B cell (primary cell): ENCODE measurements at regions not wholly inside any gene's neighbourhood (a gene's known extent, or its start where the extent isn't known, plus 50 kb on each side); places are given as distances from the start of the nearest gene placed in this dataset.

Experiments used
- ATAC-seq: fragments of 200-7000 bp; cut with Tn5 transposase; one replicate; pipeline ENCODE4 v1.10.0; 2021; ENCODE audit warnings: low read depth, mild to moderate bottlenecking, moderate number of reproducible peaks, moderate library complexity
- CTCF ChIA-PET: fragments of 350-600 bp; sonication (Branson Sonifier 250); formaldehyde crosslinking; loops from one replicate; lab custom pipeline; 2021; ENCODE audit warnings: antibody characterized with exemption, inconsistent platforms; lab: Charles Lee
- POLR2A ChIA-PET: fragments of 350-600 bp; sonication (Branson Sonifier 250); formaldehyde crosslinking; loops from one replicate; lab custom pipeline; 2021; ENCODE audit warnings: antibody characterized with exemption; lab: Charles Lee
- DNase-seq: peaks from one replicate; pipeline ENCODE4 v3.0.0; 2013
- H2AFZ ChIP-seq: 2 replicates; pipeline ENCODE4 v1.6.1; 2012; ENCODE audit warnings: mild to moderate bottlenecking, low read depth, low read length; ENCODE audit not compliant: insufficient read depth, poor library complexity, severe bottlenecking
- H3K27ac ChIP-seq, 2 donors: 1 replicate in 1 of 2; 2 replicates in 1 of 2; pipeline ENCODE4 v1.5.1; 2012 to 2013; ENCODE audit warnings: low read length in 2 of 2, mild to moderate bottlenecking in 2 of 2, moderate library complexity in 1 of 2
- H3K27me3 ChIP-seq, 4 experiments: fragments of 200-600 bp in 1 of 4; sonication (generic) in 1 of 4; replicated peaks in 1 of 4; 1 replicate in 2 of 4; 2 replicates in 2 of 4; pipeline versions ENCODE4 v1.6.1 to v1.7.0; 2013 to 2016; ENCODE audit warnings: low read length in 3 of 4, mild to moderate bottlenecking in 2 of 4, mixed read lengths in 1 of 4, moderate library complexity in 1 of 4; ENCODE audit not compliant: insufficient read depth in 4 of 4, control insufficient read depth in 3 of 4; ENCODE audit errors: control extremely low read depth in 1 of 4
- H3K36me3 ChIP-seq, 2 experiments: replicated peaks in 1 of 2; 1 replicate in 1 of 2; 2 replicates in 1 of 2; pipeline versions ENCODE4 v1.6.1 to v1.7.1; 2013; ENCODE audit warnings: low read length in 1 of 2; ENCODE audit not compliant: insufficient read depth in 2 of 2, control insufficient read depth in 1 of 2; ENCODE audit errors: control extremely low read depth in 1 of 2, extremely low read depth in 1 of 2
- H3K4me1 ChIP-seq, 2 donors: fragments of 200-600 bp in 1 of 2; sonication (generic) in 1 of 2; 1 replicate in 1 of 2; 2 replicates in 1 of 2; pipeline versions ENCODE4 v1.5.1 to v1.6.1; 2013 to 2017; ENCODE audit warnings: low read length in 2 of 2; ENCODE audit not compliant: control insufficient read depth in 2 of 2, insufficient read depth in 2 of 2
- H3K4me2 ChIP-seq: replicated peaks from 2 replicates; pipeline ENCODE3; 2012; ENCODE audit warnings: mild to moderate bottlenecking, low read depth, low read length; ENCODE audit not compliant: poor library complexity, severe bottlenecking
- H3K4me3 ChIP-seq, 5 experiments: fragments of 200-600 bp in 1 of 5; sonication (generic) in 1 of 5; 1 replicate in 3 of 5; 2 replicates in 2 of 5; pipeline versions ENCODE4 v1.5.1 to v1.7.0; 2011 to 2016; ENCODE audit warnings: low read length in 4 of 5, mild to moderate bottlenecking in 4 of 5, low read depth in 2 of 5, control low read depth in 1 of 5, moderate library complexity in 1 of 5; ENCODE audit not compliant: insufficient read depth in 1 of 5; ENCODE audit errors: control extremely low read depth in 1 of 5, extremely low read depth in 1 of 5
- H3K79me2 ChIP-seq: fragments of 200-600 bp; sonication (generic); one replicate; pipeline ENCODE4 v1.6.0; 2016; ENCODE audit warnings: low read length; ENCODE audit not compliant: control insufficient read depth, insufficient read depth
- H3K9ac ChIP-seq: fragments of 200-600 bp; sonication (generic); 2 replicates; pipeline ENCODE4 v1.6.1; 2017; ENCODE audit warnings: mild to moderate bottlenecking, low read length, moderate library complexity
- H3K9me3 ChIP-seq, 3 donors: one replicate each; pipeline versions ENCODE4 v1.6.1 to v1.7.1; 2013; ENCODE audit warnings: low read length in 2 of 3; ENCODE audit not compliant: control insufficient read depth in 2 of 3, insufficient read depth in 1 of 3; ENCODE audit errors: control extremely low read depth in 1 of 3
- H4K20me1 ChIP-seq: 2 replicates; pipeline ENCODE4 v1.6.0; 2012; ENCODE audit warnings: mild to moderate bottlenecking, low read length; ENCODE audit not compliant: insufficient read depth, control insufficient read depth, poor library complexity, severe bottlenecking
- H3K27ac Mint-ChIP-seq: one replicate; pipeline ENCODE4 v1.8.0; 2021; ENCODE audit warnings: mixed read lengths
- H3K27me3 Mint-ChIP-seq: one replicate; pipeline ENCODE4 v1.8.0; 2021; ENCODE audit warnings: mixed read lengths
- H3K4me1 Mint-ChIP-seq: one replicate; pipeline ENCODE4 v1.8.0; 2021; ENCODE audit warnings: mixed read lengths
- H3K4me3 Mint-ChIP-seq: one replicate; pipeline ENCODE4 v1.8.0; 2021; ENCODE audit warnings: mixed read lengths
- H3K9me3 Mint-ChIP-seq: one replicate; pipeline ENCODE4 v1.8.0; 2022; ENCODE audit warnings: mixed read lengths; ENCODE audit not compliant: insufficient read depth
- CTCF ChIP-seq: fragments of 200-600 bp; IDR thresholded peaks from one replicate; pipeline ENCODE4 v1.8.0; 2022; ENCODE audit warnings: antibody characterized with exemption, mild to moderate bottlenecking
- EZH2 ChIP-seq: IDR thresholded peaks from 2 replicates; pipeline ENCODE4 v1.6.1; 2012; ENCODE audit warnings: borderline replicate concordance, low read depth, mild to moderate bottlenecking, moderate library complexity, low read length; ENCODE audit not compliant: insufficient read depth, poor library complexity, severe bottlenecking
- WGBS: methylation state at CpG from one replicate; pipeline ENCODE4 v1.1.5; 2013; ENCODE audit warnings: missing lambda C conversion rate; ENCODE audit not compliant: insufficient coverage; 5-methylcytosine and 5-hydroxymethylcytosine counted together
- intact Hi-C: fragments of 100-400 bp; cut with micrococcal nuclease; formaldehyde crosslinking; loops from one replicate; pipeline ENCODE4 v1.10.0; 2022

DNA sequence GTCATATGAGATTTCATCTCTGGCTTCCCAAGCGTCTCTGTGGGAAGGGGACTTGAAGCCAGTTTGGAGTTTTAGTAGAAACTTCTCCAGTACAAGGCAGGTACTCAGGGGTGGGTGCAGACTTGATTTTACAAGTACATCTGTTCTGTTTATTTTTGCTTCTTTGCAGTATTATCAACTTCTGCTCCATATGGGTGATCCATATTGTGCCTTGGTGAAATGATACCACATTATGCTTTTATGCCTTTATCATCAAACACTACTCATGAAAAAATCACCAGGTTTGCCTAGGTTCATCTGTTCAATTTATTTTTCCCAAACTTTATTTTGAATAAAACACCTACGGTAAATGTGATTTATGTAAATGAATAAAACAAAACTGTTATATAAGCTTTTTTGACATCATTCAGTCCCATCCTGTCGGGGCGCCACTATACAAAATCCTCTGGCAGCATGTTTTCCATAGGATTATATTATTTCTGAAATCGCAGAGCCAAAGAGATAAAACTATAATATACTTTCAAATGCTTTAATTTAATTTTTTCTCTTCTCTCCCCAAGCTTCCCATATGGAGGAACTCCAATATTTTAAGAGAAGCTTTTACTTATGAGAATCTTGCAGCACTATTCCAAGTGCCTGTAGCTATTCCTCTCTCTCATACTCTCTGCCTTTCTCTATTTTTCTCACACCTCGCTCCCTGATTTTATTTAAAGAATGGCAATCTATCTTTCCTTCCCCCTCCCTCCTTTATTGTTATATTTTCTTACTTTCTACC lies 490.9 kb downstream of the RNF144A start:
- no peak overlapping the region for H2AFZ ChIP-seq
- H3K36me3 ChIP-seq = no peaks in the 10 kb centered on the region
- Mint-ChIP-seq H3K4me1 (no peaks in the 10 kb centered on the region), H3K27ac (no peak overlapping the region), H3K4me3 (no peak overlapping the region), H3K27me3 (peaks cover 6% of the 10 kb centered on the region), H3K9me3 (no peaks in the 10 kb centered on the region)
- H3K27ac ChIP-seq = no peak overlapping the region
- no peaks in the 10 kb centered on the region for H3K27me3 ChIP-seq
- H3K4me2 ChIP-seq = no peak overlapping the region
- H3K9ac ChIP-seq = no peak overlapping the region
- no peaks in the 10 kb centered on the region for H3K79me2 ChIP-seq
- intact Hi-C loops = no loop called here
- ChIA-PET CTCF (interaction anchor here (0.9 kb wide), 1 partner anchor 18 kb away, joined by 3 read pairs; no protein-coding TSS in a partner anchor), POLR2A (no interaction called here)
- no peaks in the 10 kb centered on the region for H3K4me1 ChIP-seq
- no peak for ATAC-seq
- no peak overlapping the region for H3K4me3 ChIP-seq
- no peaks in the 10 kb centered on the region for H4K20me1 ChIP-seq
- WGBS = 80% methylated on average over 1 of the region's 6 CpGs
- no peak for TF ChIP-seq CTCF
- no peak for TF ChIP-seq EZH2
- no peak for DNase-seq
- no peaks in the 10 kb centered on the region for H3K9me3 ChIP-seq

- Histone ChIP-seq H3K27me3 (no peaks in the 10 kb centered on the region), H3K9me3 (no peaks in the 10 kb centered on the region), H3K4me3 (no peak overlapping the region), H3K36me3 (no peaks in the 10 kb centered on the region), H3K27ac (no peak overlapping the region), H3K9ac (no peak overlapping the region), H2AFZ (no peak overlapping the region), H4K20me1 (no peaks in the 10 kb centered on the region), H3K79me2 (no peaks in the 10 kb centered on the region), H3K4me2 (no peak overlapping the region), H3K4me1 (no peaks in the 10 kb centered on the region)
- H3K4me3 Mint-ChIP-seq = no peak overlapping the region
- TF ChIP-seq EZH2 (no peak), CTCF (no peak)
- CTCF ChIA-PET = no interaction called here
- POLR2A ChIA-PET = no interaction called here
- H3K27ac Mint-ChIP-seq = no peak overlapping the region
- ATAC-seq (no peak), DNase-seq (no peak)
- no peaks in the 10 kb centered on the region for H3K9me3 Mint-ChIP-seq
- no peaks in the 10 kb centered on the region for H3K4me1 Mint-ChIP-seq
- H3K27me3 Mint-ChIP-seq = peaks cover 1% of the 10 kb centered on the region
- intact Hi-C loops = no loop called here
Observed at GRCh38 chr2:7411691-7412090, 494.5 kb downstream of the RNF144A start.
